HEK293 (cell line): ENCODE measurements at regions not wholly inside any gene's neighbourhood (a gene's known extent, or its start where the extent isn't known, plus 50 kb on each side); places are given as distances from the start of the nearest gene placed in this dataset.

Experiments
- CTCF ChIA-PET: fragments of 350-600 bp; formaldehyde crosslinking; extraction: SDS; loops from one replicate; lab custom pipeline; 2021; ENCODE audit warnings: antibody characterized with exemption; lab: Yijun Ruan, JAX
- POLR2A ChIA-PET: fragments of 300-600 bp; formaldehyde crosslinking; extraction: SDS; loops from one replicate; lab custom pipeline; 2020; ENCODE audit warnings: antibody characterized with exemption, inconsistent platforms; lab: Yijun Ruan, JAX
- H3K27ac ChIP-seq: fragments of 200-500 bp; sonication (Bioruptor generic); 2 replicates; pipeline ENCODE4 v1.5.1; 2014; ENCODE audit warnings: low read depth, low read length, control low read depth, inconsistent platforms; ENCODE audit errors: extremely low read depth
- H3K36me3 ChIP-seq, 2 experiments: fragments of 200-500 bp in 1 of 2; sonication (Bioruptor generic) in 1 of 2; 1 replicate in 1 of 2; 2 replicates in 1 of 2; pipeline ENCODE4 v1.5.1; 2014 to 2017; ENCODE audit warnings: inconsistent platforms in 2 of 2, low read length in 2 of 2; ENCODE audit not compliant: control insufficient read depth in 2 of 2, insufficient read depth in 1 of 2
- H3K4me1 ChIP-seq: fragments of 200-500 bp; sonication (Bioruptor generic); 2 replicates; pipeline ENCODE4 v1.5.1; 2014; ENCODE audit warnings: mild to moderate bottlenecking, low read length, inconsistent platforms; ENCODE audit not compliant: control insufficient read depth, insufficient read depth
- H3K4me3 ChIP-seq: 2 replicates; pipeline ENCODE4 v1.5.1; 2011; ENCODE audit warnings: low read depth, mild to moderate bottlenecking, control low read depth, low read length, moderate library complexity
- H3K9me3 ChIP-seq: fragments of 200-500 bp; sonication (Bioruptor generic); 2 replicates; pipeline ENCODE4 v1.5.1; 2014; ENCODE audit warnings: low read depth, low read length, inconsistent platforms; ENCODE audit not compliant: control insufficient read depth, insufficient read depth
- KLF10 ChIP-seq: fragments of 450-650 bp; IDR thresholded peaks from 2 replicates; pipeline ENCODE4 v1.5.1; 2018; ENCODE audit warnings: missing biosample characterization, mild to moderate bottlenecking, missing genetic modification characterization
- PRDM10 ChIP-seq: fragments of 450-650 bp; formaldehyde crosslinking; IDR thresholded peaks from 2 replicates; pipeline ENCODE4 v1.5.1; 2016; ENCODE audit warnings: missing biosample characterization, missing genetic modification characterization
- SCRT1 ChIP-seq: fragments of 450-650 bp; formaldehyde crosslinking; IDR thresholded peaks from 2 replicates; pipeline ENCODE4 v1.5.1; 2016; ENCODE audit warnings: missing biosample characterization, missing genetic modification characterization, borderline replicate concordance
- TRIM28 ChIP-seq: IDR thresholded peaks from 2 replicates; pipeline ENCODE4 v1.6.1; 2011; ENCODE audit warnings: low read length, control low read depth, borderline replicate concordance
- ZBTB1 ChIP-seq: fragments of 450-650 bp; formaldehyde crosslinking; IDR thresholded peaks from 2 replicates; pipeline ENCODE4 v1.5.1; 2016; ENCODE audit warnings: missing biosample characterization, missing genetic modification characterization
- ZBTB17 ChIP-seq: fragments of 450-650 bp; formaldehyde crosslinking; IDR thresholded peaks from 2 replicates; pipeline ENCODE4 v1.5.1; 2016; ENCODE audit warnings: missing biosample characterization, missing genetic modification characterization
- ZFP41 ChIP-seq: fragments of 450-650 bp; formaldehyde crosslinking; IDR thresholded peaks from 2 replicates; pipeline ENCODE4 v1.5.1; 2016; ENCODE audit warnings: missing biosample characterization, missing genetic modification characterization, borderline replicate concordance
- ZFP69B ChIP-seq: fragments of 450-650 bp; formaldehyde crosslinking; IDR thresholded peaks from 2 replicates; pipeline ENCODE4 v1.5.1; 2016; ENCODE audit warnings: missing biosample characterization, missing genetic modification characterization
- ZNF112 ChIP-seq: fragments of 450-650 bp; formaldehyde crosslinking; IDR thresholded peaks from 2 replicates; pipeline ENCODE4 v1.5.0; 2017; ENCODE audit warnings: missing biosample characterization, missing genetic modification characterization
- ZNF2 ChIP-seq: fragments of 450-650 bp; formaldehyde crosslinking; IDR thresholded peaks from 2 replicates; pipeline ENCODE4 v1.5.1; 2016; ENCODE audit warnings: missing biosample characterization, missing genetic modification characterization
- ZNF214 ChIP-seq: fragments of 450-650 bp; formaldehyde crosslinking; IDR thresholded peaks from 2 replicates; pipeline ENCODE4 v1.5.1; 2017; ENCODE audit warnings: missing biosample characterization, mild to moderate bottlenecking, missing genetic modification characterization, borderline replicate concordance
- ZNF24 ChIP-seq: fragments of 450-650 bp; formaldehyde crosslinking; IDR thresholded peaks from 2 replicates; pipeline ENCODE4 v1.5.1; 2016; ENCODE audit warnings: missing biosample characterization, missing genetic modification characterization
- ZNF280C ChIP-seq: fragments of 450-650 bp; formaldehyde crosslinking; IDR thresholded peaks from 2 replicates; pipeline ENCODE4 v1.5.1; 2016; ENCODE audit warnings: missing biosample characterization, missing genetic modification characterization
- ZNF366 ChIP-seq: fragments of 450-650 bp; formaldehyde crosslinking; conservative IDR thresholded peaks from 2 replicates; pipeline ENCODE4 v1.5.1; 2016; ENCODE audit warnings: missing biosample characterization, missing genetic modification characterization
- ZNF544 ChIP-seq: fragments of 450-650 bp; formaldehyde crosslinking; IDR thresholded peaks from 2 replicates; pipeline ENCODE4 v1.5.0; 2017; ENCODE audit warnings: missing biosample characterization, missing genetic modification characterization
- ZNF549 ChIP-seq: fragments of 450-650 bp; IDR thresholded peaks from 2 replicates; pipeline ENCODE4 v1.5.1; 2018; ENCODE audit warnings: missing biosample characterization, missing genetic modification characterization, mild to moderate bottlenecking, inconsistent platforms, moderate library complexity
- ZNF585B ChIP-seq: fragments of 450-650 bp; formaldehyde crosslinking; IDR thresholded peaks from 2 replicates; pipeline ENCODE4 v1.5.1; 2016; ENCODE audit warnings: missing biosample characterization, missing genetic modification characterization
- ZNF623 ChIP-seq: fragments of 450-650 bp; formaldehyde crosslinking; IDR thresholded peaks from 2 replicates; pipeline ENCODE4 v1.5.1; 2016; ENCODE audit warnings: missing biosample characterization, missing genetic modification characterization
- ZNF658 ChIP-seq: fragments of 450-650 bp; formaldehyde crosslinking; IDR thresholded peaks from 2 replicates; pipeline ENCODE4; 2016; ENCODE audit warnings: missing biosample characterization, missing genetic modification characterization
- ZNF776 ChIP-seq: fragments of 450-650 bp; formaldehyde crosslinking; IDR thresholded peaks from 2 replicates; pipeline ENCODE4 v1.5.0; 2017; ENCODE audit warnings: missing biosample characterization, missing genetic modification characterization, borderline replicate concordance
- TF ChIP-seq, protein P1 (sequence below): fragments of 450-650 bp; formaldehyde crosslinking; IDR thresholded peaks from 2 replicates; pipeline ENCODE4 v1.5.1; 2016; ENCODE audit warnings: missing biosample characterization, missing genetic modification characterization
- TF ChIP-seq, protein P2 (sequence below): fragments of 450-650 bp; formaldehyde crosslinking; IDR thresholded peaks from 2 replicates; pipeline ENCODE4 v1.5.1; 2016; ENCODE audit warnings: missing biosample characterization, missing genetic modification characterization
- TF ChIP-seq, protein P3 (sequence below): fragments of 450-650 bp; formaldehyde crosslinking; IDR thresholded peaks from 2 replicates; pipeline ENCODE4 v1.5.1; 2016; ENCODE audit warnings: missing biosample characterization, missing genetic modification characterization

DNA sequence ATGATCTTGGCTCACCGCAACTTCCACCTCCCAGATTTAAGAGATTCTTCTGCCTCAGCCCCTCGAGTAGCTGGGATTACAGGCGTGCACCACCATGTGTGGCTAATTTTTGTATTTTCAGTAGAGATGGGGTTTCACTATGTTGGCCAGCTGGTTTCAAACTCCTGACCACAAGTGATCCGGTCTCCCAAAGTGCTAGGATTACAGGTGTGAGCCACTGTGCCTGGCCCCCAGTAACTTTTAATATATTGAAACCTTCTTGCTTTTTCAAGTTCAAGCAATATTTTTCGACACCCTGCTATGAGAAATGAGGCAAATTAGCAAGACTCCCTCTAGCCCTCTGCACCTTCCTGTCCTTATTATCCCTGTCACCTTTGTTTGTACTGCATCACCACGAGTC lies 144.0 kb downstream of the EVX1 start:
- no peak overlapping the region for H3K4me3 ChIP-seq
- CTCF ChIA-PET: interaction anchor here (0.6 kb wide), 1 partner anchor 14 kb away, joined by 3 read pairs; no protein-coding TSS in a partner anchor
- no peaks in the 10 kb centered on the region for H3K36me3 ChIP-seq
- H3K27ac ChIP-seq: no peak overlapping the region
- H3K9me3 ChIP-seq: no peaks in the 10 kb centered on the region
- no peaks in the 10 kb centered on the region for H3K4me1 ChIP-seq
- TF ChIP-seq ZFP69B (tag by site-specific recombination) (no peak), ZNF776 (no peak), KLF10 (tag by site-specific recombination) (no peak), ZBTB17 (tag by site-specific recombination) (no peak), ZFP41 (tag by site-specific recombination) (no peak), ZNF623 (tag by site-specific recombination) (no peak), ZNF585B (tag by site-specific recombination) (no peak), ZNF658 (tag by site-specific recombination) (no peak), TRIM28 (no peak), SCRT1 (no peak), ZNF112 (tag by site-specific recombination) (no peak)
- TF ChIP-seq, protein P1, sequence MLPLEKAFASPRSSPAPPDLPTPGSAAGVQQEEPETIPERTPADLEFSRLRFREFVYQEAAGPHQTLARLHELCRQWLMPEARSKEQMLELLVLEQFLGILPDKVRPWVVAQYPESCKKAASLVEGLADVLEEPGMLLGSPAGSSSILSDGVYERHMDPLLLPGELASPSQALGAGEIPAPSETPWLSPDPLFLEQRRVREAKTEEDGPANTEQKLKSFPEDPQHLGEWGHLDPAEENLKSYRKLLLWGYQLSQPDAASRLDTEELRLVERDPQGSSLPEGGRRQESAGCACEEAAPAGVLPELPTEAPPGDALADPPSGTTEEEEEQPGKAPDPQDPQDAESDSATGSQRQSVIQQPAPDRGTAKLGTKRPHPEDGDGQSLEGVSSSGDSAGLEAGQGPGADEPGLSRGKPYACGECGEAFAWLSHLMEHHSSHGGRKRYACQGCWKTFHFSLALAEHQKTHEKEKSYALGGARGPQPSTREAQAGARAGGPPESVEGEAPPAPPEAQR: no peak
- TF ChIP-seq, all 188 proteins: peak for 0
- POLR2A ChIA-PET: no interaction called here

- no peak overlapping the region for H3K4me3 ChIP-seq
- POLR2A ChIA-PET: no interaction called here
- no peak overlapping the region for H3K27ac ChIP-seq
- H3K4me1 ChIP-seq: no peaks in the 10 kb centered on the region
- CTCF ChIA-PET: no interaction called here
- H3K36me3 ChIP-seq: no peaks in the 10 kb centered on the region
- H3K9me3 ChIP-seq: no peaks in the 10 kb centered on the region
- no peak for TF ChIP-seq ZNF544
- no peak for TF ChIP-seq ZNF549
- no peak for TF ChIP-seq ZNF2 (tag by site-specific recombination)
These were observed 145.3 kb downstream of the EVX1 start for GRCh38 chr7:27387864-27388263.

- no peak overlapping the region for H3K27ac ChIP-seq
- CTCF ChIA-PET: interaction anchor here (0.6 kb wide), 1 partner anchor 288 kb away, joined by 4 read pairs; no protein-coding TSS in a partner anchor
- no peaks in the 10 kb centered on the region for H3K4me1 ChIP-seq
- POLR2A ChIA-PET: no interaction called here
- no peaks in the 10 kb centered on the region for H3K36me3 ChIP-seq
- no peaks in the 10 kb centered on the region for H3K9me3 ChIP-seq
- no peak overlapping the region for H3K4me3 ChIP-seq
- TF ChIP-seq PRDM10 (no peak), ZNF24 (no peak), ZNF280C (tag by site-specific recombination) (no peak), ZNF366 (no peak), ZNF214 (tag by site-specific recombination) (no peak), ZBTB1 (no peak)
- TF ChIP-seq, protein P2, sequence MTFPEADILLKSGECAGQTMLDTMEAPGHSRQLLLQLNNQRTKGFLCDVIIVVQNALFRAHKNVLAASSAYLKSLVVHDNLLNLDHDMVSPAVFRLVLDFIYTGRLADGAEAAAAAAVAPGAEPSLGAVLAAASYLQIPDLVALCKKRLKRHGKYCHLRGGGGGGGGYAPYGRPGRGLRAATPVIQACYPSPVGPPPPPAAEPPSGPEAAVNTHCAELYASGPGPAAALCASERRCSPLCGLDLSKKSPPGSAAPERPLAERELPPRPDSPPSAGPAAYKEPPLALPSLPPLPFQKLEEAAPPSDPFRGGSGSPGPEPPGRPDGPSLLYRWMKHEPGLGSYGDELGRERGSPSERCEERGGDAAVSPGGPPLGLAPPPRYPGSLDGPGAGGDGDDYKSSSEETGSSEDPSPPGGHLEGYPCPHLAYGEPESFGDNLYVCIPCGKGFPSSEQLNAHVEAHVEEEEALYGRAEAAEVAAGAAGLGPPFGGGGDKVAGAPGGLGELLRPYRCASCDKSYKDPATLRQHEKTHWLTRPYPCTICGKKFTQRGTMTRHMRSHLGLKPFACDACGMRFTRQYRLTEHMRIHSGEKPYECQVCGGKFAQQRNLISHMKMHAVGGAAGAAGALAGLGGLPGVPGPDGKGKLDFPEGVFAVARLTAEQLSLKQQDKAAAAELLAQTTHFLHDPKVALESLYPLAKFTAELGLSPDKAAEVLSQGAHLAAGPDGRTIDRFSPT (tag by site-specific recombination): no peak
- TF ChIP-seq, protein P3, sequence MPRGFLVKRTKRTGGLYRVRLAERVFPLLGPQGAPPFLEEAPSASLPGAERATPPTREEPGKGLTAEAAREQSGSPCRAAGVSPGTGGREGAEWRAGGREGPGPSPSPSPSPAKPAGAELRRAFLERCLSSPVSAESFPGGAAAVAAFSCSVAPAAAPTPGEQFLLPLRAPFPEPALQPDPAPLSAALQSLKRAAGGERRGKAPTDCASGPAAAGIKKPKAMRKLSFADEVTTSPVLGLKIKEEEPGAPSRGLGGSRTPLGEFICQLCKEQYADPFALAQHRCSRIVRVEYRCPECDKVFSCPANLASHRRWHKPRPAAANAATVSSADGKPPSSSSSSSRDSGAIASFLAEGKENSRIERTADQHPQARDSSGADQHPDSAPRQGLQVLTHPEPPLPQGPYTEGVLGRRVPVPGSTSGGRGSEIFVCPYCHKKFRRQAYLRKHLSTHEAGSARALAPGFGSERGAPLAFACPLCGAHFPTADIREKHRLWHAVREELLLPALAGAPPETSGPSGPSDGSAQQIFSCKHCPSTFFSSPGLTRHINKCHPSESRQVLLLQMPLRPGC (tag by site-specific recombination): no peak
These were observed 146.0 kb downstream of the EVX1 start for GRCh38 chr7:27388561-27388960.
